OCI-LY1 (cell line): ENCODE measurements at regions not wholly inside any gene's neighbourhood (a gene's known extent, or its start where the extent isn't known, plus 50 kb on each side); places are given as distances from the start of the nearest gene placed in this dataset.

ENCODE experiments used
- H2AFZ ChIP-seq: fragments of 200-600 bp; sonication (generic), shearing (Covaris generic); 2 replicates; pipeline ENCODE4 v1.6.0; 2014; ENCODE audit warnings: antibody characterized with exemption, mild to moderate bottlenecking, low read length
- H3F3A ChIP-seq: fragments of 200-600 bp; sonication (generic), shearing (Covaris generic); 2 replicates; pipeline ENCODE4 v1.6.0; 2014; ENCODE audit warnings: mild to moderate bottlenecking, antibody characterized with exemption, low read length, moderate library complexity; ENCODE audit not compliant: insufficient read depth
- H3K27ac ChIP-seq: fragments of 200-600 bp; sonication (generic); 2 replicates; pipeline ENCODE4 v1.5.1; 2014; ENCODE audit warnings: low read length, mixed run types, mild to moderate bottlenecking, low read depth; ENCODE audit not compliant: poor library complexity, severe bottlenecking
- H3K27me3 ChIP-seq: fragments of 200-600 bp; sonication (generic); 2 replicates; pipeline ENCODE4 v1.6.0; 2014; ENCODE audit warnings: antibody characterized with exemption, mild to moderate bottlenecking, low read length, moderate library complexity; ENCODE audit not compliant: insufficient read depth
- H3K36me3 ChIP-seq: fragments of 200-600 bp; sonication (generic); 2 replicates; pipeline ENCODE4 v1.6.1; 2014; ENCODE audit warnings: mild to moderate bottlenecking, antibody characterized with exemption, low read length, moderate library complexity, mixed read lengths; ENCODE audit not compliant: insufficient read depth
- H3K4me1 ChIP-seq: fragments of 200-600 bp; sonication (generic); 2 replicates; pipeline ENCODE4 v1.5.1; 2014; ENCODE audit warnings: mild to moderate bottlenecking, low read length, moderate library complexity; ENCODE audit not compliant: insufficient read depth, severe bottlenecking
- H3K4me2 ChIP-seq: fragments of 200-600 bp; sonication (generic), shearing (Covaris generic); 2 replicates; pipeline ENCODE4 v1.6.1; 2014; ENCODE audit warnings: low read length
- H3K4me3 ChIP-seq: fragments of 200-600 bp; sonication (generic); 2 replicates; pipeline ENCODE4 v1.5.1; 2014; ENCODE audit warnings: low read length, low read depth, mild to moderate bottlenecking, mixed read lengths; ENCODE audit not compliant: poor library complexity, severe bottlenecking
- H3K79me2 ChIP-seq: fragments of 200-600 bp; shearing (Covaris generic); 2 replicates; pipeline ENCODE4 v1.6.1; 2016; ENCODE audit warnings: mixed run types, low read length, mixed read lengths; ENCODE audit not compliant: insufficient read depth
- H3K9ac ChIP-seq: fragments of 200-600 bp; sonication (generic), shearing (Covaris generic); 2 replicates; pipeline ENCODE4 v1.6.1; 2014; ENCODE audit warnings: mild to moderate bottlenecking, low read length, mixed read lengths
- H3K9me2 ChIP-seq: fragments of 200-600 bp; sonication (generic), shearing (Covaris generic); 2 replicates; pipeline ENCODE4 v1.6.1; 2014; ENCODE audit warnings: low read depth, mild to moderate bottlenecking, low read length, mixed read lengths
- H3K9me3 ChIP-seq: fragments of 200-600 bp; shearing (Covaris generic); 2 replicates; pipeline ENCODE4 v1.6.1; 2014; ENCODE audit warnings: low read length, mixed read lengths
- H4K20me1 ChIP-seq: fragments of 200-600 bp; sonication (generic), shearing (Covaris generic); 2 replicates; pipeline ENCODE4 v1.6.0; 2016; ENCODE audit warnings: mild to moderate bottlenecking, low read length; ENCODE audit not compliant: insufficient read depth
- CTCF ChIP-seq: fragments of 200-600 bp; sonication (generic), shearing (Covaris generic); IDR thresholded peaks from 2 replicates; pipeline ENCODE4 v1.5.1; 2017; ENCODE audit warnings: mild to moderate bottlenecking, antibody characterized with exemption, low read length, moderate library complexity, mixed read lengths
- EZH2 ChIP-seq: fragments of 200-600 bp; sonication (generic), shearing (Covaris generic); IDR thresholded peaks from 2 replicates; pipeline ENCODE4 v1.8.0; 2017; ENCODE audit warnings: borderline replicate concordance, mixed run types, mild to moderate bottlenecking, antibody characterized with exemption, low read length, moderate library complexity, mixed read lengths

GRCh38 chrX:121456315-121456714 lies 408.9 kb downstream of the GLUD2 start:
- Histone ChIP-seq H3K9me2 (no peaks in the 10 kb centered on the region), H2AFZ (no peak overlapping the region), H3K9me3 (no peaks in the 10 kb centered on the region), H3K79me2 (no peaks in the 10 kb centered on the region; the same call in 1 of the 2 replicates), H3K36me3 (peaks cover 14% of the 10 kb centered on the region), H3K9ac (peak overlapping the region; percentile 59), H3K27ac (peak overlapping the region; percentile 97), H3K27me3 (no peaks in the 10 kb centered on the region), H3F3A (no peaks in the 10 kb centered on the region), H3K4me3 (peak overlapping the region; percentile 53), H3K4me2 (peak overlapping the region; percentile 79), H3K4me1 (peaks cover 43% of the 10 kb centered on the region), H4K20me1 (no peaks in the 10 kb centered on the region)
- no peak for TF ChIP-seq EZH2
- no peak for TF ChIP-seq CTCF

GRCh38 chrX:121457096-121457495 lies 409.7 kb downstream of the GLUD2 start:
- no peaks in the 10 kb centered on the region for H3F3A ChIP-seq
- no peaks in the 10 kb centered on the region for H3K27me3 ChIP-seq
- peaks cover 16% of the 10 kb centered on the region for H3K36me3 ChIP-seq
- H3K4me3 ChIP-seq: peak overlapping the region; percentile 13
- peak overlapping the region; percentile 97 for H3K27ac ChIP-seq
- no peaks in the 10 kb centered on the region for H3K9me3 ChIP-seq
- peak overlapping the region; percentile 59 for H3K9ac ChIP-seq
- H3K9me2 ChIP-seq: no peaks in the 10 kb centered on the region
- peak overlapping the region; percentile 79 for H3K4me2 ChIP-seq
- TF ChIP-seq EZH2: no peak
- no peak for TF ChIP-seq CTCF
- H2AFZ ChIP-seq: no peak overlapping the region
- peaks cover 43% of the 10 kb centered on the region for H3K4me1 ChIP-seq
- H3K79me2 ChIP-seq: no peaks in the 10 kb centered on the region; the same call in none of the 2 replicates
- H4K20me1 ChIP-seq: no peaks in the 10 kb centered on the region

GRCh38 chrX:121479406-121479805 lies 432.0 kb downstream of the GLUD2 start:
- Histone ChIP-seq H3K4me1 (peaks cover 24% of the 10 kb centered on the region), H3K9me3 (no peaks in the 10 kb centered on the region), H2AFZ (no peak overlapping the region), H3K27ac (no peak overlapping the region), H3K36me3 (peaks cover 19% of the 10 kb centered on the region), H3K9me2 (no peaks in the 10 kb centered on the region), H3K4me3 (no peak overlapping the region), H3K27me3 (no peaks in the 10 kb centered on the region), H3K9ac (no peak overlapping the region), H3K4me2 (no peak overlapping the region), H3K79me2 (no peaks in the 10 kb centered on the region), H3F3A (no peaks in the 10 kb centered on the region), H4K20me1 (no peaks in the 10 kb centered on the region)
- TF ChIP-seq CTCF (peak; percentile 18; the same call in 1 of the 2 replicates), EZH2 (no peak)
